Endothelial cell of umbilical vein (primary cell): ENCODE measurements at regions not wholly inside any gene's neighbourhood (a gene's known extent, or its start where the extent isn't known, plus 50 kb on each side); places are given as distances from the start of the nearest gene placed in this dataset.

Source experiments
- EZH2 ChIP-seq: IDR thresholded peaks from 2 replicates; pipeline ENCODE4 v1.6.1; 2012; ENCODE audit warnings: borderline replicate concordance, low read depth, mild to moderate bottlenecking, moderate library complexity, low read length, inconsistent platforms; ENCODE audit not compliant: severe bottlenecking
- FOS ChIP-seq: IDR thresholded peaks from 2 replicates; pipeline ENCODE4 v1.6.1; 2011; ENCODE audit warnings: mild to moderate bottlenecking, low read length, moderate library complexity, borderline replicate concordance; ENCODE audit not compliant: insufficient read depth
- GATA2 ChIP-seq: IDR thresholded peaks from 2 replicates; pipeline ENCODE4 v1.7.0; 2011; ENCODE audit warnings: low read depth, mild to moderate bottlenecking, moderate library complexity, mixed read lengths, low read length; ENCODE audit not compliant: insufficient read length, insufficient read depth
- JUN ChIP-seq: IDR thresholded peaks from 2 replicates; pipeline ENCODE4 v1.6.1; 2011; ENCODE audit warnings: borderline replicate concordance, low read depth; ENCODE audit not compliant: insufficient read length, insufficient read depth
- MYC ChIP-seq: IDR thresholded peaks from one replicate; pipeline ENCODE4 v1.6.1; 2011; ENCODE audit warnings: mild to moderate bottlenecking, low read depth, low read length
- POLR2A ChIP-seq: IDR thresholded peaks from 2 replicates; pipeline ENCODE4 v1.6.1; 2012; ENCODE audit warnings: low read depth, mild to moderate bottlenecking, control low read depth, low read length
- POLR2AphosphoS5 ChIP-seq: IDR thresholded peaks from 2 replicates; pipeline ENCODE4 v1.6.1; 2012; ENCODE audit warnings: low read depth, mild to moderate bottlenecking, control low read depth, low read length, moderate library complexity; ENCODE audit not compliant: insufficient read depth
- TF ChIP-seq, protein P1 (sequence below), 2 donors: IDR thresholded peaks; 1 replicate in 1 of 2; 2 replicates in 1 of 2; pipeline ENCODE4 v1.5.1; 2011; ENCODE audit warnings: low read length in 2 of 2, mild to moderate bottlenecking in 2 of 2, moderate library complexity in 2 of 2, control low read depth in 1 of 2, inconsistent platforms in 1 of 2, low read depth in 1 of 2; ENCODE audit not compliant: insufficient read depth in 1 of 2; ENCODE audit errors: extremely low read depth in 1 of 2
- TF ChIP-seq, protein P2 (sequence below): IDR thresholded peaks from 2 replicates; pipeline ENCODE4 v1.6.1; 2011; ENCODE audit not compliant: insufficient read depth, insufficient read length

DNA sequence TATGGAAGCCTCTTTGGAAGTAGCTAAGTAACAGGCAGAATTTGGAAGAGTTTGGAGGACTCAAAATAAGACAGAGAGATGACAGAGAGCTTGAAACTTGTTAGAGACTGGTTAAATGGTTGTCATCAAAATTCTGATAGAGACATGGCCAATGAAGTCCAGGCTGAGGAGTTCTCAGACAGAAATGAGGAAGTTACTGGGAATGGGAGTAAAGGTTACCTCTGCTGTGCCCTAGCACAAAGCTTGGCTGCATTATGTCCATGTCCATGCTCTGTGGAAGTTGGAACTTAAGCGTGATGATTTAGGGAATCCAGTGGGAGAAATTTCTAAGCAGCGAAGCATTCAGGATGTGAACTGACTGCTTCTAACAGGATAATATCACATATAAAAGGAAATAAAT is 146.2 kb upstream of the NDST4 start:
- TF ChIP-seq POLR2A = no peak
- TF ChIP-seq, protein P1, sequence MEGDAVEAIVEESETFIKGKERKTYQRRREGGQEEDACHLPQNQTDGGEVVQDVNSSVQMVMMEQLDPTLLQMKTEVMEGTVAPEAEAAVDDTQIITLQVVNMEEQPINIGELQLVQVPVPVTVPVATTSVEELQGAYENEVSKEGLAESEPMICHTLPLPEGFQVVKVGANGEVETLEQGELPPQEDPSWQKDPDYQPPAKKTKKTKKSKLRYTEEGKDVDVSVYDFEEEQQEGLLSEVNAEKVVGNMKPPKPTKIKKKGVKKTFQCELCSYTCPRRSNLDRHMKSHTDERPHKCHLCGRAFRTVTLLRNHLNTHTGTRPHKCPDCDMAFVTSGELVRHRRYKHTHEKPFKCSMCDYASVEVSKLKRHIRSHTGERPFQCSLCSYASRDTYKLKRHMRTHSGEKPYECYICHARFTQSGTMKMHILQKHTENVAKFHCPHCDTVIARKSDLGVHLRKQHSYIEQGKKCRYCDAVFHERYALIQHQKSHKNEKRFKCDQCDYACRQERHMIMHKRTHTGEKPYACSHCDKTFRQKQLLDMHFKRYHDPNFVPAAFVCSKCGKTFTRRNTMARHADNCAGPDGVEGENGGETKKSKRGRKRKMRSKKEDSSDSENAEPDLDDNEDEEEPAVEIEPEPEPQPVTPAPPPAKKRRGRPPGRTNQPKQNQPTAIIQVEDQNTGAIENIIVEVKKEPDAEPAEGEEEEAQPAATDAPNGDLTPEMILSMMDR (IDR thresholded peaks at IDR 0.05; ENCODE audit: extremely low read depth in 1 of 2, insufficient read depth in 1 of 2, low read depth in 1 of 2, low read length in 2 of 2) = no peak
- TF ChIP-seq, protein P2, sequence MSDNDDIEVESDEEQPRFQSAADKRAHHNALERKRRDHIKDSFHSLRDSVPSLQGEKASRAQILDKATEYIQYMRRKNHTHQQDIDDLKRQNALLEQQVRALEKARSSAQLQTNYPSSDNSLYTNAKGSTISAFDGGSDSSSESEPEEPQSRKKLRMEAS = no peak
- TF ChIP-seq EZH2 = no peak
- no peak for TF ChIP-seq POLR2AphosphoS5
- TF ChIP-seq FOS = no peak
- no peak for TF ChIP-seq GATA2
- no peak for TF ChIP-seq MYC
- TF ChIP-seq JUN = no peak
